ENCODE measurements at regions not wholly inside any gene's neighbourhood (a gene's known extent, or its start where the extent isn't known, plus 50 kb on each side); places are given as distances from the start of the nearest gene placed in this dataset.
"Not testable (repeated sequence)": the region's sequence is repeated elsewhere in the genome, so short reads cannot be mapped to it uniquely, and the experiment has no call there.

DNA sequence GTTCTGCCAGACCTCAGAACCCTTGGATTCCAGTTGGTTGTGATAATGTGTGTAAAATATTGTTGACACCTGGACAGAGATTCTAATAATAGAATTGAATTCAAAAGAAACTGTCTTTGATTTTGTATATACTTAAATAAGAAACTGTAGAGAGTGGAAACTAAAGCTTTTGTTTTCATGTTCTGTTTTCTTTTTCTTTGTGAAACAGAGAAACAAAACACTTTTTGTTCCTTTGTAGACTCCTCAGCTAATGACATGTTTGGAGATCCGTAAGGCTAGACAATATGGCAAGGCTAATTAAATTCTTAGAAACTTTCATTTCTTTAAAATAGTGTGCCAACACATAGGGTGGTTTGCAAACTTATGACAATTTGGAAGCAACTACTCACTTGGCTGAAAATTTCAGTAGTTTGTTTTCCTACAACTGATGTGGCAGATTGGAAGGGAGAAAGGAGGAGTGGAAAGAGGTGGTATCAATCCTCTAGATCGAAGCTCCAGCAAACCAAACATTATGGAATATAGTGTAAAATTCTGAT is 90.9 kb upstream of the FAT1 start:
- DNase-seq (ENCODE audit: low spot score): no peak

DNA sequence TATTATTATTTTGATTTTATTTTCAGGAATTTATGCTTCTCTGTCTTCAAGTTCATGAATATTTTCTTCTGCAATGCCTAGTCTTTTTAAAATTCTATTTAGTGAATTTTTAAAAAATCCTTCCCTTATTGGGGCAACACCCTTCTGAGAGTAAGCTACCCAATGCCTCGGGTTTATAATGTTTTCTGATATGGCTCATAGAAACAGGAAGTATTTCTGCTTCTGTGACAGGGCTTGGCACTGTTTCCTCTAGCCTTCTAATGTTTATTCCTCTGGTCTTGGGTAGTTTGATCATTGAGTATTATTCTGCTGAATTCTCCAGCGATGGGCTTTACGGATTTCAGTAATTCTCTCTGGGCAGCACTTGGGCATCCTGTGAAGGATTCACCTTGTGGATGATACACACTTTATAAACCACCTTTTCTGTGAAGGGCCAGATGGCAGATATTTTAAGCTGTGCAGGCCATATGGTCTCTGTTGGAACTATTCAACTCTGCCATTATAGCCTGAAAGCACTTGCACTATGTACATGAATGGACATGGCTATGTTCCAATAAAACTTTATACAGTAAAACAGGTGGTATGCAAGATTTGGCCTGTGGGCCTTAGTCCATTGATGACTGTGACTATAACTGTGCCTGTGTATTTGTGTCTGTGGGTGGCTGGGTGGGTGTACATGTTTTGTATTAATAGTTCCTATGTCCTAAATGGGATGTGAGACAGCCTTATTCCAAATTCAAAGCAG is 95.9 kb upstream of the FAT1 start:
- no peak for DNase-seq (ENCODE audit: low spot score)

DNA sequence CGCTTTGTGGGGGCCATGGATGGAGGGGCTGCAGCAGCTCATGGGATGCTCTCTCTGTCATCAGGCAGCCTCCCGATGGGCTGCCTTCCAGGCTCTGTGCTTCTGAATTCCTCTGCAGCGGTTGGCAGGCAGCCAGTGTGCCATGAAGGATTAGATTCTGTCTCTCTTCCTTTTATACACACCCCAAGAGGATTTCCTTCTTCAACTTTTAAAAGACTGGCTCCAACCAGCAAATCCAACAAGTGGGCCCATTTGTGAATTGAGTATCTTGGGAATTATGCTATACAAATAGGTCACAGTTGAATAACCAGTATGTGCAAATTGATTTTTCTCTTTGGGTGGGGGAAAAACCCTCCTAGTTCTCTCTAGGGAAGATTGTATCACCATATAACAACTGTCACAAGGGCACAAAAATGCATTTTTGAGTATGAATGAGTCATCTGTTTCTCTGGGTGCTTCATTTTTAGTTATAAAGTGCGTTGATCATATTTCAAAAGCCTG is 96.8 kb upstream of the FAT1 start:
- DNase-seq (ENCODE audit: low spot score): no peak

DNA sequence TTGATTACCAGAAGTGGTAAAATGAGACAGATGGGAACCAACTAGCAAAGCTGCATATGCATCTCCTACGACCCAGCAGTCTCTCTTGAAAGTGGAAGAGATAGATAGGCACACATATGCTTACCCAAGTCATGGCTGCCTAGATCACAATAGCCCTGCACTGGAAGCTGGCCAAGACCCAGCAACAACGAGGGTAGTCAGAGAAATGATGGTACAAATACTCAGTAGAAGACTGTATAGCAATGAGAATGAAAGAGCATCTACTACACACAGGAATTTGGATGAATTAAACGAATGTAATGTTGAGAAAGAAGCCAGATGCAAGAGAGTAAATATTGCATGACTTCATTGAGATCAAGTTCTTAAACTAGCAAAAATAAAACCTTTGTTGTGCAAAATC is 100.3 kb upstream of the FAT1 start:
- DNase-seq (ENCODE audit: low spot score): no peak

DNA sequence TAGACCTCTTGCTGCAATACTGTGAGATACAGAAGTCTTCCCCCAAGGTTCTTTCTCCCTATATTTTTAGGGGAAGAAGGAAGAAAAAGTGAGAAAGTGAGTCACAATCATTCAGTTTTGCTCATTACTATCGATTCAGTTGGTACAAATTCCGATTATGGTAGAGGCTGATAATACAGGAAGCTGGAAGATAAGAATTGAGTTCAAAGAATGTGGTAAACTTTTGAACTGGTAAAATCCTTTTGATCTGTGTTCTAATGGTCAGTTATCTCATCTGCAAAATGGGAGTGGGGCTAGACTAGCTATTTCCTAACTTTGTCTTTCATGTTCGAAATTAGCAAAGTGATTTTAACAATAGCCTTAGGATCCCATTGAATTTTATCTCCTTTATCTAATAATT is 101.4 kb upstream of the FAT1 start:
- DNase-seq (ENCODE audit: low spot score): no peak

DNA sequence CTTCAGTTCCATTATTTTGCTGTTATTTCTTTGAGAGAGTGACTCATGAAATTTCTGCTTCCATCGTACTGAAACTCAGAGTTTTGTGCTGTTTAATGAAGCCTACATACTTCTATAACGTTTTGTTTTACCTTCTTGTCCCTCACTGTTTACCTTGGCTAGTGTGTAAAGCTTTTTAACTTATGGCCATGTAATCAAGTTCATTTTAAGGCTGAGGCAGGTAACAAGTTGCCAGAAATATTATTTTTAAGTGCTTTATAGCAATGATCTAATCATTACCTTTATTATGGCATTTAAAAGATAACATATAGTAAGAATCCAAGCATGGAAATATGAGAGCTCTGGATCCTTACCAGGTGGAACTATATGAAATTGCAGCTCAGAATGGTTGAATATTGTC is 102.3 kb upstream of the FAT1 start:
- DNase-seq (ENCODE audit: low spot score): no peak

DNA sequence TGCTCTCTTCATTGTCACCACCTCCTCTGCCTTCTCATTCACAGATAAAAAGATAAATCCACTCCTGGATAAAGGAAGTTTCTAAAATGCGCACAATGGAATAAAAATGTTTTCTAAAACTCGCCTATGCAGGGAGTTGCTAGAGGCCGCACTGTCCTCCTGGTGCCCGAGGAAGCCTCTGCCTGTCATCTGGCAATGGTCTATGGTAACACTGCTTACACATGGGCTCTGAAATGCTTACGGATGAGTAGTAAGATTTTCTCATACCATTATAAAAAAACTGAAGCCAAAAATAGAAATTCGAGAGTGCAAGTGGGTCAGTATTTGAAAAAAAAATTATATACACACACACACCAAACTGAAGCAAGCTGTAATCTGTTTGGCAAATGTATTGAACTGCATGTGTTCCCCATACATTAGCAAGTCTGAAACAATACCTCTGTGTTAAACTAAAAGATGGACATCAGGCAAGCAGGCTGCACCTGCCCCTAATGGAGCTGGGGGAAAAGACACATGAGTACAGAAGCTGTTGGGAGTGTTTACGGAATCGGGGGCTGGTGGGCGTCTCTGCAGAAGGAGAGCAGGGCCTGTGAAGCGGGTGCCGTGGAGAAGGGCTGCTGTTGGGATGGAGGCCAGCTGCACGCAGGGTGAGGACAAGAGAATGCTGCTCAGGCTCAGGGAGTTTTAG is 103.3 kb upstream of the FAT1 start:
- DNase-seq (ENCODE audit: low spot score): no peak

DNA sequence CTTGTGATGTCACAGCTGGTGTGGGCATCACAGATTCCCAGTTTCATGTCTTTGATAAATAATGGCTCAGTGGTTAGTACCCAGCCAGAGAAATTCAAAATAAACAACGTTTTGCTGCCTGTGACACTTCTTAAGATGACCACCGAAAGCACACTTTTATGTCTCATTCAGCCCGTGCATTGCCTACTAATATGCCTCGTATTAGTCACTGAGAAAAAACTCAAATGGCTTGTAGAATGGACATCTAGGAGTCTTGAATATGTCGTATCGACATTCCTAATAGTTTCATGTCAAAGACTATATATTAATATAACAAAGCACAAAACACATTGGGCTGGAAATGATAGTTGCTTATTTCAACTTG is 103.9 kb upstream of the FAT1 start:
- DNase-seq (ENCODE audit: low spot score): no peak

DNA sequence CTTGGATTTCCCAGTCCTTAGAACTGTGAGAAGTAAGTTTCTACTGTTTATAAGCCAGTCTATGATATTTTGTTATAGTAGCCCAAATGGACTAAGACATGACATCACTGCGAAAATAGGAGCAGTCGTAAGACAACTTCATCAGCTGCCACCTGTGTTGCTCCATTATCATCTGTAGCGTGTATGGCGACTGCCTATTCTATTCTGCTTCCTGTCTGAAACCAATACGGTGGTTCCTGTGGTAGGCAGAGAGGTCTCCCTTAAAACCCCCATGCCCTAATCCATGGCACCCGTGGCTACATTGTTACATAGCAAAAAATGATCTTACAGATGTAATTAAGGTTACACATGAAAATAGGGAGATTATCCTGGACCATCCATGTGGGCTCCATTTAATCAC is 105.4 kb upstream of the FAT1 start:
- DNase-seq (ENCODE audit: low spot score): no peak

DNA sequence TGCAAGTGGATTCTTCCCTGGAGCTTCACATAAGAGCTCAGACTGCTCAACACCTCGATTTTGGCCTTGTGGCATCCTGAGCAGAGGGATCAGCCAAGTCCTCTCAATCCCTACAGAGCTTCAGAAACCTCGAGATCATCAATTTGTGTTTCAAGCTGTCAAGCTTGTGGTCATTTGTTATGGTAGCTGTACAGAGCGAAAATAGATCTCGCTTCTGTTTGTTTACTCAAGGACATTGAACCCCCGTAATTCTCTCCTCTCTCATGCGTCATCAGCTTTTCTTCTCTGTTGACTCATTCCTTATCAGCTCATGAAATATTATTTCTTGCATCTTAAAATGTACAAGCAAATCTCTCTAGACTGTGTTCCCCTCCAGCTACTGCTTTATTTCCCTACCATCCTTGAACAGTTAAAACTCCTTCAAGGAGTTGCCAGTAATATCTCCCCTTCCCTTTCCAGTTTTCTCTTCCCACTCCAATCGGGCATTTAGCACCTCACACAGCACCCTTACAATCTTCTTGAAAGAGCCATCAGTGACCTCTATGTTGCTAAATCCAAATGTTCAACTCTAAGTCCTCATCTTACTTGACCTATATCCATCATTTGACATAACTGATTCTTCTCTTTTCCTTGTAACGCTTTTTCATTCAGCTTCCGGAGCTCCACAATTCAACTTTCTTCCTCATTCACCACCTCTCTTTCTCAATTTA is 106.2 kb upstream of the FAT1 start:
- DNase-seq (ENCODE audit: low spot score): no peak

DNA sequence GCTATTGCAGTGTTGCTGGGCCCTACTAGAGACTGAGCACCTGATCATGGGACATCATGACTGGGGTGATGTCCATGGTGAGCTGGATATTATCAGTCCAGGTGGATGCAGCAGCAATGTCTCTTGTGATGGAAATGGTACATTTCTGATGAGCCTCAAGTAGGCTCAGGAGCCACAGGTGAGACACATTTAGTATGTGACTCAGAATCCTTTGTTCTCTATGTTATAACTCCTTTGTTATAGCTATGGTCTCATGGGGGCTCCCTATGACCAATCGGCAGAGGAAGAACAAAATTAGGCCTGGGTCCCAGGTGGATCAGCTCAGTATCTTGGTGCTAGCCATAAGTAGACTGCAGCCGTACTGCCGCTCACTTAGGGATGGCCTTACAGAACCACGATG is 107.9 kb upstream of the FAT1 start:
- DNase-seq (ENCODE audit: low spot score): no peak

DNA sequence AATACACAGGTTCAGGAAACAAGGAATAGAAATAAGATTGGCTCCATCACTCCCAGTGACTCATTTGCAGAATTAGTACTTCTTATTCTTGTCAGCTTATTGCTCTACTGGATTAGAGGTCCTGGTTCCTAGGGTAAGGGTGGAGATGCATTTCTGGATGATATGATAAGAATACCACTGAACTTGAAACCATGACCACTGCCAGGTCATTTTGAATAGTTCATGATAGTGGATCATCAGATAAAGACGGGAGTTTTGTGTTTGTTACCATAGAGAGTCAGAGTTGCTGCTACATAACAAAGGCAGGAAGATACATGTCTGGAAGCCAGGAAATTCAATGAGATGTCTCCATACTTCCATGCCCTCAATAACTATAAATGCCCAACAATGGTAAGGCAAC is 109.2 kb upstream of the FAT1 start:
- DNase-seq (ENCODE audit: low spot score): no peak

DNA sequence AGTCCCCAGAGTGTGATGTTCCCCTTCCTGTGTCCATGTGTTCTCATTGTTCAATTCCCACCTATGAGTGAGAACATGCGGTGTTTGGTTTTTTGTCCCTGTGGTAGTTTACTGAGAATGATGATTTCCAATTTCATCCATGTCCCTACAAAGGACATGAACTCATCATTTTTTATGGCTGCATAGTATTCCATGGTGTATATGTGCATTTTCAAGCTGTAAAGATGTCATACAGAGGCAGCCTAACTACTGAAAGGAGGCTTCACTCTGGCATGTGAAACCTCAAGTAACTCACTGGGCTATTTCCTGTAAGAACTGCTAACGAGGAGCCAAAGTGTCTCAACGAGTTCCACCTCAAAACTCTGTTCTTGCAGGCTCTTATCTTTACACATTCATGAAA is 113.8 kb upstream of the FAT1 start:
- DNase-seq (ENCODE audit: low spot score): not testable (repeated sequence)

DNA sequence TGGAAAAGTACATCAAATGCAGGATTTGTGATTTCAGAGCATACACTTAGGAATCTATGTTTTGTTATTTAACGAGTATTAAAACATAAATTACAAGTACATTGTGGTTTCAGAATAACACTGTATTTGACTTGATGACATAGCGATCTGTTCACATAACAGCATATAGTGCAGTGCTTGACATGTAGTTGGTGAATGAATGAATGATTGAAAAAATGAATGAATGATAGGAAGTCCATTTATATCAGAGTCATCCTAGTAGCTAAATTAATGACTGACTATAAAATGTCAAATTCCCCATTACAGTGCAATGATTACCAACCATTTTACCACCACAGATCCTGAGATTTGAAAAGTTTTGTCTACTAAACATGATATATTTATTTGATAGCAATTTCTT is 114.6 kb upstream of the FAT1 start:
- no peak for DNase-seq (ENCODE audit: low spot score)

DNA sequence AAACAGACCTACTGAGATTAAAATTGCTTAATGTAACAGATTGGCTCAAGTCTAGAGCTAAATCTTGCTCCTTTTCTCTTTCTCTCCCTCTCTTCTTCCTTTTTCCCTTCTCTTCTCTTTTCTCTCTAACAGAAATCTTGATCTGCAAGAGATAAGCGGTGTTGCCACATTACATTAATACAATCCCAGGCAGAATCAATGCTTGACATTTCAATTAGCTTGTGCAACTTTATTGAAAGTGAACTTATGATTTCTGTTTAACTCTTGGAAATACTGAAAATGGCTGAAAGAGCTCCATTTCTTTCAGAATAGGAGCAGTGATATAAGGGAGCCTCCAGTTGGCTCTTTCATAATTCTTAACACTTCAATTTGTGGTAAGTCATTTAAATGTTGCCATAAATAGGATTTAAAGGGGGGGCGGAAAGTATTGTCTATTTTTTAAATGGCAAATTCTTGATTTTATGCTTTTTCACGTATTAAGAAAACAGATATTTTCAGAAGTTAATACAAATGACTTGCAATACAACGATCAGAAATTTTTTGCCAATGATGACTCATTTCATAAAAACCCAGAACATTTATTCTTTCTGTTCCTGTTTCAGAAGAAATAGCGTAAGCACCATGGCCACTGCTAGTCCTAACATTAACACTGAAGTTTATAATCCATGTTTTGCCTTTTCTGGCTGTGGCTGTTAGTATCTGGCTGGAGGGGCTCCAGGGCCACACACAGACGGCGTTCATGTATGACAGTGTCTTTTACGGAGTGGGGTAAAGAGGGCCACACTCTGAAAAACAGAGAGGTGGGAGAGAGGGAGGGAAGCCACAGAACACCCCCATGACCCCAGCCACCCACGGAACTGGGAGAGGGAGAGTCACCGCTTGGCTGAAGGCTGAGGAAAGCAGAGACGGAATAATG is 115.7 kb upstream of the FAT1 start:
- DNase-seq (ENCODE audit: low spot score): no peak

DNA sequence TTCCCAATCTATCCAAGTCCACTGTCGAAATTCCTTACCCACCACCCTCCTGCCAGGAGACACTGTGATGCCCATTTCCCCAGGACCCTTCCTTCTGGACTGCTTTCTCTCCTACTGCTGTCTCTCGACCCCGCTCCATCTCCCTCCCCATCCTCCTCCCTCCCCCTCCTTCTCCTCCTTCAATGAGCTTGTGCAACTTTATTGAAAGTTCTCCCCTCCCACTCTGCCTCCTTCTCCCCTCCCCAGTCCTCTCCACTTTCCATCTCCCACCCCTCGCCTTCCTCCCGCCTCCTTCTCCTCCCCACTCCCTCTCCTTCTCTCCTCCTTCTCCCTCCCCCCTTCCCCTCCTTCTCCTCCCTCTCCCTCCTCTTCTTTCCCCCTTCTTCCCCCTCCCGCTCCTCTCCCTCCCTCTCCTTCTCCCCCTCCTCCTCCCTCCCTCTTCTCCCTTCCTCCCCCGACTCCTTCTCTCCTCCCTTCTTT is 116.6 kb upstream of the FAT1 start:
- DNase-seq (ENCODE audit: low spot score): no peak

DNA sequence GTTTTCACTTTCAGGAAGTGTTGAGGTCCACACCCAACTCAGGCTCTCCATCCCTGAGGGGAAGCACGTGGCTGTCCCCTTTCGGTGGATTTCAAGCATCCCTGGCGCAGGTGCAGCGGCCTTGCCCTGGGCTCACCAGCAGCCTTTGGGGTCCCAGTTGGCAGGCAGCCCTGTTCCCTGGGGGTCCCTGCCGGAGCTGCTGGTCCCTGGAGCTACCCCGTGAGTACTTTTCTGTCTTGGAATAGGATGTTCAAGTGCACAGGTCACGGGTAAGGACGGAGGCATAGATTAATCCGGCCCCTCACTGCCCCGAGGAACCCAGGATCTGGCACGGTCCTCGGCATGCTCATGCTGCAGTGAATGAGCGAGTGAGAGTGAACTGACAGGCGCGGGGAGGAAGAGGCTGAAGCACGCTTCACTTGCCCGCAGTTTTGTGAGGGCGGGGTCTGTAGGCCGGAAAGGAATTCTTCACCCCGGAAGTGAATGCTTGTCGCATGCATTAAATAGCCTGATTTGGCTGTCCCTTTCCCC is 117.2 kb upstream of the FAT1 start:
- no peak for DNase-seq (ENCODE audit: low spot score)

DNA sequence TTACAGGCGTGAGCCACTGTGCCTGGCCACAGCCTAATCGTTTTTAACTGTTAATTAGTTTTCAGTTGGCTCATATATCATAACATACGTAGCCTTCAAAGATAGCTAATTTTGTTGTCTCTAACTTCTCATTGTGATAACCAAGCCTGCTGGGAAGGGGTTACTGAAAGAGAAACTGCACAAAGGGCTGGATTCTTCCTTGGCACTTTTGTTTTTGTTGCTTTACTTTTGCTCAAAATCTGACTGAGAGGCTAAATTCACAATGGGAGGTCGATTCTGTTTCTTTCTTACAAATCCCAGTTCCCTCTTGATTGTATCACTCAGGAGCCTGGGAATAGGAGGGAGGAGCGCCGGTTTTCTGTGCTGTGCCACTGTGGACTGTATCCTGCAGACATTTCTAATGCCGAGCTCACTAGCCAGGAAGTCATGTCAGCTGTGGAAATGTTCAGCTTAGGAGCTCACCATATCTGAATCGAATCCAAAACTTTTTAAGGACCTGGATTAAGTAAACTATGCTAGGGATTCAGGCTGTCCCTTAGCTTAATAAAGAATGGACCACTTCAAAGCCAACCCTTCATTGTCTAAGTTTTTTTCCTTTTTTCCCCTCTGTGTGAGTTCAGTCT is 120.5 kb upstream of the FAT1 start:
- no peak for DNase-seq (ENCODE audit: low spot score)

DNA sequence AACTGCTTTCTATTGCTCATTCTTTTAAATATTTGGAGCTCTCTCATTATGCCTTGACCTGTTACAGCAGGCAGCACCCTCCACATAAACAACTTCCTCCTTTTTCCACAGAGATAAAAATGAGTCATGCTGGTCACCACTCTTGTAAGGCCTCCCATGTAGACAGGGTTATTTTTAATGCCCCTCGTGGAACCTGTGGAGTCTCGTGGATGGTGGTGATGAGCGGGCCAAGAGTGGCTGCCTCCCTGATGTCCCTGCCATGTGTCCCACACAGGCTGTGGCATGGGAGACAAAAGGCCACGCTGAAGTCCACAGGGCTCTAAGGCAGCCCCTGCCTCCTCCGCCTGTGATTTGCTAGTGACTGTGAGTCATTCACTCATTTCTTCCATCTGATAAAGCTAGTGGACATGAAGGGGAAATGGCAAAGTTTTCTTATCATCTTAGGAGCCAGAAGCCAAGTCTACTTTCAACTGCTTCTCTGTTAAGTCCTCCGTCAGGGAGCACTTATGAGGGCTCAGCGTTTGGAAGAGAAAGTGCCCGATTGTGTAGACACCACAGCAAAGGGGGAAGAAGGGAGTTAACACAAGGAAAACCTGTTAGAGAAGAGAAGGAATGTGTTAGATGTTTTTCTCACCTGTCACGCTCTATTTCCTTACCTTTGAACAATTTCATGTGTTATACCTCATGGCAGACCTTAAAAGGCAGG is 121.6 kb upstream of the FAT1 start:
- no peak for DNase-seq (ENCODE audit: low spot score)

DNA sequence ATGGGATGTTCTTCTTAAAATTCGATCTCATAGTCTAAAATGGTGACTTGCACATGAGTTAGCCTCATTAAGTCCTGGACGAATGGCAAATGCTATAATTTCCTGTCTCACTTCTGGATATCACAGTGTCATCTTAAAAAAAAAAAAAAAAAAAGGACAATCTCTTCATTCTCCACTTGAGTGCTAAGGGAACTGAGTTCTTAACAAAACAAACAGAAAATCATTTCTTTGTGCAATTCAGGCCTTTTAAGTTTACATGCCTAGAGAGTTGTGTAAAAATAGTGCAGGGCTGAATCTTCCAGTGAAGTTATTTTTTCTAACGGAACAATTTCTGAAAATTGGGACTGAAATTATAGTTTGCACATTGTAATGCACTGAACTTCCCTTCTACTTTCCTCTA is 122.8 kb upstream of the FAT1 start:
- no peak for DNase-seq (ENCODE audit: low spot score)
